Thyroid gland (tissue), 4 donors: ENCODE measurements at regions not wholly inside any gene's neighbourhood (a gene's known extent, or its start where the extent isn't known, plus 50 kb on each side); places are given as distances from the start of the nearest gene placed in this dataset.

Experiments
- CTCF ChIP-seq, 6 experiments: fragments of 200-600 bp in 3 of 6; fragments of 450-650 bp in 3 of 6; sonication (generic) in 3 of 6; IDR thresholded peaks; one replicate each; pipeline ENCODE4 v1.5.1; 2016 to 2019; ENCODE audit warnings: antibody characterized with exemption in 6 of 6, mild to moderate bottlenecking in 2 of 6, inconsistent platforms in 1 of 6, moderate library complexity in 1 of 6
- POLR2A ChIP-seq, 2 donors: fragments of 450-650 bp; IDR thresholded peaks; one replicate each; pipeline ENCODE4 v1.6.1; 2017; ENCODE audit warnings: antibody characterized with exemption in 2 of 2, mild to moderate bottlenecking in 2 of 2, moderate library complexity in 1 of 2

- TF ChIP-seq POLR2A (IDR thresholded peaks at IDR 0.05), result no peak
- no peak for TF ChIP-seq CTCF (IDR thresholded peaks at IDR 0.05)
Observed at GRCh38 chr1:38430949-38431348, 384.4 kb upstream of the POU3F1 start.
